HepG2 (cell line): ENCODE measurements at regions not wholly inside any gene's neighbourhood (a gene's known extent, or its start where the extent isn't known, plus 50 kb on each side); places are given as distances from the start of the nearest gene placed in this dataset.
"Not testable (repeated sequence)": the region's sequence is repeated elsewhere in the genome, so short reads cannot be mapped to it uniquely, and the experiment has no call there.

Experiments
- ATAC-seq: fragments of 200-7000 bp; cut with Tn5 transposase; 3 replicates; pipeline ENCODE4 v1.9.1; 2020; ENCODE audit warnings: mild to moderate bottlenecking, moderate library complexity
- BruUV-seq: library from RNA; stranded (reverse); fragments of 400-500 nt; replicated peaks from 2 replicates; lab custom pipeline; 2021; lab: Mats Ljungman, UMichigan
- CTCF ChIA-PET: fragments of 300-600 bp; formaldehyde crosslinking; extraction: SDS; loops from one replicate; lab custom pipeline; 2021; ENCODE audit warnings: low total read pairs, inconsistent platforms, low intra/inter-chr PET ratio; lab: Yijun Ruan, JAX
- POLR2A ChIA-PET: fragments of 350-600 bp; sonication (Branson Sonifier 250); formaldehyde crosslinking; loops from one replicate; lab custom pipeline; 2020; ENCODE audit warnings: antibody characterized with exemption, inconsistent platforms; lab: Yijun Ruan, JAX
- DNase-seq: peaks from one replicate; pipeline ENCODE4 v3.0.0-alpha.2; 2015; ENCODE audit warnings: low spot score
- FAIRE-seq: peaks from 3 replicates; lab custom pipeline; 2011; peaks lifted over from hg19 to GRCh38; lab: Jason Lieb, UNC
- H2AFZ ChIP-seq: one replicate; pipeline ENCODE4 v1.6.1; 2011; ENCODE audit warnings: low read length, inconsistent platforms
- H3K27ac ChIP-seq: fragments of 300-600 bp; 3 replicates; pipeline ENCODE4 v1.8.0; 2011; ENCODE audit warnings: mixed run types, mild to moderate bottlenecking, mixed read lengths, low read length, inconsistent platforms; ENCODE audit not compliant: insufficient read depth; ENCODE audit errors: extremely low read length
- H3K27me3 ChIP-seq, 2 experiments: fragments of 200-600 bp in 1 of 2; 2 replicates in 1 of 2; 3 replicates in 1 of 2; pipeline versions ENCODE4 v1.6.0 to v1.8.0; 2011; ENCODE audit warnings: low read length in 2 of 2, mild to moderate bottlenecking in 2 of 2, moderate library complexity in 2 of 2, inconsistent platforms in 1 of 2; ENCODE audit not compliant: insufficient read depth in 2 of 2, control insufficient read depth in 1 of 2
- H3K36me3 ChIP-seq, 2 experiments: fragments of 200-600 bp in 1 of 2; replicated peaks in 1 of 2; 2 replicates in 1 of 2; 3 replicates in 1 of 2; pipeline versions ENCODE4 v1.5.1 to v1.8.0; 2011; ENCODE audit warnings: low read length in 2 of 2, inconsistent platforms in 1 of 2; ENCODE audit not compliant: insufficient read depth in 2 of 2, control insufficient read depth in 1 of 2
- H3K4me1 ChIP-seq: 2 replicates; pipeline ENCODE4 v1.5.1; 2012; ENCODE audit warnings: low read length, inconsistent platforms; ENCODE audit not compliant: insufficient read depth
- H3K4me2 ChIP-seq: 2 replicates; pipeline ENCODE4 v1.6.0; 2011; ENCODE audit warnings: low read depth, low read length, inconsistent platforms
- H3K4me3 ChIP-seq, 3 experiments: fragments of 200-600 bp in 1 of 3; sonication (generic), shearing (Covaris generic) in 1 of 3; replicated peaks in 1 of 3; 2 replicates each; pipeline ENCODE4 v1.5.1; 2011 to 2016; ENCODE audit warnings: low read length in 3 of 3, inconsistent platforms in 2 of 3, low read depth in 2 of 3, mild to moderate bottlenecking in 2 of 3, control low read depth in 1 of 3, mixed read lengths in 1 of 3; ENCODE audit not compliant: insufficient read depth in 1 of 3
- H3K79me2 ChIP-seq: one replicate; pipeline ENCODE4 v1.6.1; 2011; ENCODE audit warnings: low read length, inconsistent platforms; ENCODE audit not compliant: insufficient read depth
- H3K9ac ChIP-seq: 2 replicates; pipeline ENCODE4 v1.6.0; 2011; ENCODE audit warnings: mild to moderate bottlenecking, low read depth, low read length, inconsistent platforms; ENCODE audit not compliant: insufficient read depth
- H3K9me3 ChIP-seq: 2 replicates; pipeline ENCODE4 v1.5.1; 2012; ENCODE audit warnings: mild to moderate bottlenecking, low read length
- H4K20me1 ChIP-seq: 2 replicates; pipeline ENCODE4 v1.6.0; 2011; ENCODE audit warnings: inconsistent platforms, mild to moderate bottlenecking, low read length, moderate library complexity; ENCODE audit not compliant: insufficient read depth
- ATF1 ChIP-seq: IDR thresholded peaks from 2 replicates; pipeline ENCODE4 v1.6.1; 2016; ENCODE audit warnings: mild to moderate bottlenecking, control low read depth
- FOXC1 ChIP-seq: sonication (generic); formaldehyde crosslinking; IDR thresholded peaks from 2 replicates; pipeline ENCODE4 v1.8.0; 2022; ENCODE audit warnings: mild to moderate bottlenecking, missing genetic modification reagents, borderline replicate concordance
- HDAC1 ChIP-seq: sonication (generic); formaldehyde crosslinking; IDR thresholded peaks from 2 replicates; pipeline ENCODE4 v1.5.1; 2020; ENCODE audit warnings: mild to moderate bottlenecking, missing genetic modification reagents
- KLF16 ChIP-seq, 2 experiments: sonication (generic) in 1 of 2; formaldehyde crosslinking in 1 of 2; IDR thresholded peaks; 2 replicates each; pipeline versions ENCODE4 v1.6.1 to v1.8.0; 2016 to 2023; ENCODE audit warnings: missing genetic modification reagents in 2 of 2, missing compliant biosample characterization in 1 of 2
- LCORL ChIP-seq, 2 experiments: fragments of 450-650 bp in 1 of 2; sonication (generic) in 1 of 2; formaldehyde crosslinking in 1 of 2; IDR thresholded peaks; 2 replicates each; pipeline versions ENCODE4 v1.5.0 to v1.6.1; 2017 to 2020; ENCODE audit warnings: antibody characterized with exemption in 1 of 2, missing genetic modification reagents in 1 of 2
- RAD21 ChIP-seq: fragments of 450-650 bp; formaldehyde crosslinking; IDR thresholded peaks from 2 replicates; pipeline ENCODE4 v1.5.0; 2020; ENCODE audit warnings: mild to moderate bottlenecking
- RXRA ChIP-seq: sonication (generic); formaldehyde crosslinking; IDR thresholded peaks from 2 replicates; pipeline ENCODE4 v1.5.1; 2020; ENCODE audit warnings: missing genetic modification reagents
- THRA ChIP-seq: sonication (generic); formaldehyde crosslinking; IDR thresholded peaks from 2 replicates; pipeline ENCODE4 v1.4.0; 2020; ENCODE audit warnings: missing genetic modification reagents, borderline replicate concordance
- ZNF264 ChIP-seq: sonication (generic); formaldehyde crosslinking; IDR thresholded peaks from 2 replicates; pipeline ENCODE4 v1.4.0; 2020; ENCODE audit warnings: missing genetic modification reagents
- ZNF292 ChIP-seq: sonication (generic); formaldehyde crosslinking; IDR thresholded peaks from 2 replicates; pipeline ENCODE4 v1.8.1; 2022; ENCODE audit warnings: mild to moderate bottlenecking, low read depth, missing genetic modification reagents, borderline replicate concordance
- ZNF567 ChIP-seq: sonication (generic); formaldehyde crosslinking; IDR thresholded peaks from 2 replicates; pipeline ENCODE4 v1.8.1; 2023; ENCODE audit warnings: mild to moderate bottlenecking, missing genetic modification reagents, borderline replicate concordance
- ZNF780A ChIP-seq: sonication (generic); formaldehyde crosslinking; IDR thresholded peaks from 2 replicates; pipeline ENCODE4 v1.8.0; 2022; ENCODE audit warnings: mild to moderate bottlenecking, missing genetic modification reagents, moderate library complexity
- WGBS: methylation state at CpG from one replicate; pipeline ENCODE4 v1.1.6; 2017; ENCODE audit warnings: low lambda C conversion rate; 5-methylcytosine and 5-hydroxymethylcytosine counted together
- in situ Hi-C: cut with HindIII; loops from 2 replicates; pipeline ENCODE4 v1.10.0; 2017; ENCODE audit warnings: low pct_unique_long_range_greater_than_20kb; ENCODE audit not compliant: extremely low pct_ligation_motif_present
- intact Hi-C: fragments of 100-400 bp; cut with micrococcal nuclease; formaldehyde crosslinking; loops from one replicate; pipeline ENCODE4 v1.10.0; 2022; ENCODE audit not compliant: unreplicated experiment

GRCh38 chr13:110967156-110967855 is 52.4 kb upstream of the ANKRD10 start:
- 11% methylated on average over 4 of the region's 4 CpGs for WGBS
- CTCF ChIA-PET, ATAC-seq, H3K36me3 ChIP-seq, H3K4me3 ChIP-seq, FAIRE-seq, H3K27me3 ChIP-seq, H3K4me1 ChIP-seq, H3K9me3 ChIP-seq, H3K79me2 ChIP-seq, intact Hi-C loops, H3K9ac ChIP-seq, H2AFZ ChIP-seq, H3K4me2 ChIP-seq, H3K27ac ChIP-seq, H4K20me1 ChIP-seq, in situ Hi-C loops, POLR2A ChIA-PET, BruUV-seq, DNase-seq: not testable (repeated sequence)

- WGBS = 38% methylated on average over 7 of the region's 8 CpGs
- in situ Hi-C loops (no loop called here), intact Hi-C loops (no loop called here)
- H3K79me2 ChIP-seq = no peaks in the 10 kb centered on the region
- no peaks in the 10 kb centered on the region for H4K20me1 ChIP-seq
- no peak overlapping the region for H3K27ac ChIP-seq
- no peaks in the 10 kb centered on the region for H3K9me3 ChIP-seq
- DNase-seq (no peak), FAIRE-seq (no peak), ATAC-seq (no peak)
- TF ChIP-seq LCORL (IDR thresholded peaks at IDR 0.05) = no peak
- no peak for TF ChIP-seq LCORL (CRISPR knock-in tag; IDR thresholded peaks at IDR 0.05)
- no peak for TF ChIP-seq KLF16 (CRISPR knock-in tag; IDR thresholded peaks at IDR 0.05)
- TF ChIP-seq ZNF567 (CRISPR knock-in tag) = no peak
- no peak for TF ChIP-seq HDAC1 (CRISPR knock-in tag)
- TF ChIP-seq ZNF264 = no peak
- no peak for TF ChIP-seq RAD21 (CRISPR knock-in tag)
- no peak for TF ChIP-seq RXRA
- no peak for TF ChIP-seq ZNF292
- no peak for TF ChIP-seq ATF1 (CRISPR knock-in tag)
- TF ChIP-seq FOXC1 (CRISPR knock-in tag) = no peak
- TF ChIP-seq THRA = no peak
- no peak for TF ChIP-seq ZNF780A (CRISPR knock-in tag)
- no peak overlapping the region for H3K4me3 ChIP-seq
- peaks cover 0 to 1% of the 10 kb centered on the region in 2 experiments; a peak in 1 of 5 replicates for H3K27me3 ChIP-seq
- TSS peak; percentile 52 for BruUV-seq
- peaks cover 10% of the 10 kb centered on the region; the same call in 1 of the 2 replicates for H3K4me1 ChIP-seq
- H3K9ac ChIP-seq = no peak overlapping the region
- no peak overlapping the region for H3K4me2 ChIP-seq
- no peak overlapping the region for H2AFZ ChIP-seq
- ChIA-PET CTCF (no interaction called here), POLR2A (no interaction called here)
- H3K36me3 ChIP-seq = no peaks in the 10 kb centered on the region
Observed at GRCh38 chr13:110965755-110966134, 50.9 kb upstream of the ANKRD10 start.
